DMS 273 (cell line): ENCODE measurements at regions not wholly inside any gene's neighbourhood (a gene's known extent, or its start where the extent isn't known, plus 50 kb on each side); places are given as distances from the start of the nearest gene placed in this dataset.
A peak's percentile ranks its signal among the peaks of the same experiment; 100 is the strongest.
"Not testable (repeated sequence)": the region's sequence is repeated elsewhere in the genome, so short reads cannot be mapped to it uniquely, and the experiment has no call there.

Source experiments
- DNase-seq: peaks from one replicate; lab custom pipeline; 2025; ENCODE audit not compliant: unreplicated experiment; lab: John Stamatoyannopoulos, UW

- DNase-seq: no peak
These were observed 561.1 kb upstream of the SMIM31 start for GRCh38 chr4:164192844-164193243.

- DNase-seq: no peak
These were observed 560.3 kb upstream of the SMIM31 start for GRCh38 chr4:164193676-164194075.

- no peak for DNase-seq
These were observed 556.4 kb upstream of the SMIM31 start for GRCh38 chr4:164197556-164197955.

- DNase-seq: no peak
These were observed 550.5 kb upstream of the SMIM31 start for GRCh38 chr4:164203476-164203875.

DNA sequence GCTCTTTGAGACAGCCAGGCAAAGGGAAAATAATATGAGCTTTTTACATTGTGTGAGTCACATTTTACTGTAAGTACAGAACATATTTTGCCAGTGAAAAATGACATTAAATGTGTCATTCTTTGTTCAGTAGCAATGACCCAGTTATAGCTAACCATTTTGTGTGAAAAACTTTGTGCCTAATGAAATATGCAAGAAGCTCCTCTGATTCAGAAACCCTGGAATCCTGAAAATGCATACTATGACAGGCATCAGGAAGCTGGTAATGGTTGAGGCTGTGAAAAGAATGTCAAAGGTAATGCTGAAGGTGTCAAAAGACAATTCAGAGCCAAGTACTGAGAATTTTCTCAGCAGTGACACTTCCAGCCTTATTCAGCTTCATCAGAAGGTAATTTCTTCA, 549.5 kb upstream of the SMIM31 start:
- DNase-seq: no peak

DNA sequence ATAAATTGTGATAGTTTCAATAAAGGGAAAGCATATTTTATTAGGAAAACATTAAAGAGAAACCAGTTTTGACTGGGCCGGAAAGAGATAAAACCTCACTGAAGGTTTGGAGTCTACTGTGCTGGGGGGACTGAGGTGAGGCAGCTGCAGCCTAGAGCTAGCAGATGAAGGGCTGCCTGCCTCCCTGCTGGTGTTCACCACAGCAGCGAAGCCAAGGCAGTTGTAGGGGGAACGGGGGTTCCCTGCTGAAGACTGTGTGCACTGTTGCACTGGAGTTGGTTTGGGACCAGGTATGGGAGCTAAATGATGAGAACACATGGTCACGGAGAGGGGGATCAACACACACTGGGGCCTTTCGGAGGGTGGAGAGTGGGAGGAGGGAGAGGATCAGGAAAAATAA, 546.5 kb upstream of the SMIM31 start:
- DNase-seq: no peak

GRCh38 chr4:164210377-164210776, 543.6 kb upstream of the SMIM31 start:
- no peak for DNase-seq

- DNase-seq: no peak
These were observed 541.8 kb upstream of the SMIM31 start for GRCh38 chr4:164212134-164212533.

GRCh38 chr4:164212714-164213113, 541.2 kb upstream of the SMIM31 start:
- DNase-seq: no peak

GRCh38 chr4:164215113-164215741, 538.7 kb upstream of the SMIM31 start:
- DNase-seq: peak; percentile 3

DNA sequence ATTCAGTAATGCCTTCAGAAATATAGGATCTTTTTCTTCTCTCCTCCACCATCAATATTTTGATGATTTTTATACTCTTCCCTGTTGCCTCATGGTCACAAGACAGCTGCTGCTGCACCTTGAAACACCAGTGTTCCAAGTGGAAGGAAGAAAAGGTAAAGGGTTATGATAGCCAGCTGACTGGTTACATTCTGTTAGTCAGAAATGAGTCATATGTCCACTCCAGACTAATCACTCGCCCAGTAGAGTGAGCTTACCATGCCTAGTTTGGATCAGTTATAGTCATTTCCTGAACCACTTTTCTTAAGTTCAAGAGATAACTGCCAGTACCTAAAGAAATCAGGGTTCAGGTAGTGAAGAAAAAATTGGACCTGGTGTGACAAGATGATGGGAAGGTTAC, 532.3 kb upstream of the SMIM31 start:
- DNase-seq: no peak

DNA sequence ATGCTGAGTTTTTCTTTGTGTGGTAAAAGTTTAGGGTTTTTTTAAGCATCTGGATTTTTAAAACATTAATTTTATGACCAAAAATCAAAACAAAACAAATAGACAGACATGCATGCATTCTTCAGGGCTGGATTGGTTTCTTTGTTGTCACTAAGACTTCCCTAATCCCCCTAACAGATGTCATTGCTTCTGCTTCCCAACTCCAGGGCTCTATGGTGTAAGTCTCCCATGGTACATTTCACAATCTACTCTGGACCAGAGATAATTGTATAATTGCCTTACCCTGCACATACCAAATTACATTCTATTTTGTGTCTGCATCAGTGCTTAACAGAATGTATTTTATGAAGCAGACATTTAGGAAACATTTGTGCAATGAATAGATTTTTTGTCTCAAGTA, 529.1 kb upstream of the SMIM31 start:
- DNase-seq: no peak

DNA sequence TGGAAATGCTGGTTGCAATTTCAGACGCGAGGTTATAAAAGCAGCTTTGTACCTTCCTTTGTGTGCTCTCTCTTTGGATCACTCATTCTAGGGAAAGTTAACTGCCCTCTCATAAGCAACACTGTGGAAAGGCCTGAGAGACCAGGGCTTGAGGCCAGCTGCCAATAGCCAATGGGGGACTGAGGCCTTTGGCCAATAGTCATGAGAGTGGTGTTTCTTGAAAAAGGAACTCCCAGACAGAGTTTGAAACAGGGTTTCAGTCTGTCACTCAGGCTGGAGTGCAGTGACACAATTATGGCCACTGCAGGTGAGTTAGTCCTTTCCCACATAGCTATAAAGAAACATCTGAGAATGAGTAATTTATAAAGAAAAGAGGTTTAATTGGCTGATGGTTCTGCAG, 524.7 kb upstream of the SMIM31 start:
- no peak for DNase-seq

DNA sequence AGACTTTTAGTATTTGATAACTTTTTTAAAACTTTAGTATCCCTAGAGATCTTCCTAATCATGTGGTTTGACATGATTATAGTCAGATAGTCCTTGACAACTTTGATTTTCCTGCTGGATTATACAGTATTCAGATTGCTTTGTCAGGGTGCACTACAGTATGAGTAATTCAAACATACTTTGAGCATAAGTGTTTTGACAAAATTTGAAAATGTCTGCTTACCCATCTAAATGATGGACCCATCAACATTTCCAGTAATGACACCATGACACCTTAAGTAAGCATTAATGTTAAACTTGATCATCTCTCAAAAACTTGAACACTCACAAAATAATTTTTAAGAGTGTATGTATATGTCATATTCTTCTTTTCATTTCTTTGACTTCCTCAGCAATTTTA, 514.5 kb upstream of the SMIM31 start:
- DNase-seq: no peak

DNA sequence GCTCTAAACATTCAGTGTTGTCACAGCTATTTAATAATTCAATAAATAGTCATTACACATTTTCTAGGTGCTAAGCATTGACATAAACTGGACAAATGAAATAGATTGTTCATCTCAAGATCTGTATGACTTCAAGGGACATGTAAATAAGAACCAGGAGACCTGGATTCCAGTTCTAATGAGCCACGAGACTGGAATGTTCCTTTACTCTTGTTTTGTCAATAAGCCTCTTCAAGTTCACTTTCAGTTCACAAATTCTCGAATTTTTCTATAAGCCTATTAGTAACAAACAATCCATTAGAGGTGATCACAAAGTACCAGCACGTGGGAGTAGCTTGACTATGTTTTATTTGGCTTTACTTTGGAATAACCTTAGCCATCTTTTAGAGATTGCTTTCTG, 514.0 kb upstream of the SMIM31 start:
- no peak for DNase-seq

DNA sequence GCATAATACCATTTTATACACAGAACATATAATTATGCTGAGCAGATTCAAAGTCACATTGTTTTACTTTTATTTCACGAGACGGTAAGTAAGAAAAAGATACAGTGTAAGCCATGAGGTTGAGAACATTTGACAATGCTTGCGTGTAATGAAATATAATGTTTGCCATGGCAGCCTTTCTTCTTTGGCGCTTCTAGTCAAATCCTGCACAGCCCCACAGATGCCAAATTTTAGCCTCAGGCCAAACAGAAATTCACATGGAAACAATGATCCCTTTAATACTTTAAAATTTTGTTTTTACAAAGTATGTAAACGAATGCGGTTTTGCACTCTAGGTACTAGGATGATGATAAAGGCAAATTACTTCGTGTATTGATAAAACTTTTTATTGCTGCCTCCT, 502.7 kb upstream of the SMIM31 start:
- DNase-seq: no peak

- no peak for DNase-seq
These were observed 501.6 kb upstream of the SMIM31 start for GRCh38 chr4:164252286-164252685.

- DNase-seq: no peak
These were observed 492.1 kb upstream of the SMIM31 start for GRCh38 chr4:164261831-164262230.

DNA sequence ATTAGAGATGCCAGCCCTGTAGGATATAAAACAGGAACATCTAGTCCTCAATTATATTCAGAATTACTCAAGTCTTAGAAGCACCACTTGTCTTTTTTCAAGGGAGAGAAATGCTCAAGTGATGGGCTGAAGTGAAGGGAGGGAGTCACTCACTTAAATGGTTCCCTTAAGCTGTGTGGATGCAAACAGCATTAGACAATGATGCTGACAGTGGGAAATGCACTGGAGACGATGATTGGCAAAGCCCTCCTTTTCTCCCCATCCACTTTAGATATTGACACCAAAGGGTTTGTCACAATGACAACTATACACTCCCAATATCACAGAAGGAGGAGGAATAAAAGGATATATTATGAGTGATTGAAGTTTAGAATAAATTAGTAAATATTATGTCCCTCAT, 491.4 kb upstream of the SMIM31 start:
- DNase-seq: not testable (repeated sequence)

DNA sequence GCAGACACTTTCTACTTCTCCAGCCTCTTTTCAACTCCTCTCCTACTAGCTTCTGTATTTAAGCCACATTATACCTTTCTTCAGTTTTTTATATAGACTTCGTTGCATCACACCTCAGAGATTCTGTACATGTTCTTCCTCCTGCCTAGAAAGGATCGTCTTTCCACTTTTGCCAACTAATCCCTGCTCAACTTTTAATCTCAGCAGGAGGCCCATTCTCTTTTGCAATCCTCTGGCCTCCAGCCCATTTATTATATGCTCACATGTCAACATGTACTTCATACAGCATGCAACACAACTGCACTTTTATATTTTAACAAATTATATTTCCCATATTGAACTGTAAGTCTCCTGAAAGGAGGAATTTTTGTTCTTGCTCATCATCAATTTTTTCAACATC, 476.5 kb upstream of the SMIM31 start:
- not testable (repeated sequence) for DNase-seq

DNA sequence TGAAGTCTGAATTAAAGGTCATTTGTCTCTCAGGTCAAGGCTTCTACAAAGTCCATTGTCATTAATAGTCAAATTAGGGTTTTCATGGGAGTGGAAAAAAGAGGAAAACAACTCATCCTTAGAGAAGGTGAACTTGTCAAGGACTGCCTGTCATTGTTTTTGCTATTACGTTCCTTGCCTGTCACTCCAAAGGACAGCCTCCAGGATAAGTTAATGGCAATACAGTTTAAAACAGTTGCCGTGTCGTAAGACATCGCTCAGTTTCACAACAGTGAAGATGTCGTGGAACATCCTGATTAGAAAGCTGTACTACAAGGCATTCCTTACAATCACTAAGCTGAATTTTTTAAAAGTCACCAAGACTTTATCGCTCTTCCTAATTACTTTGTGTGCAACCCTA, 466.8 kb upstream of the SMIM31 start:
- DNase-seq: no peak

GRCh38 chr4:164288578-164288977, 465.4 kb upstream of the SMIM31 start:
- DNase-seq: no peak

DNA sequence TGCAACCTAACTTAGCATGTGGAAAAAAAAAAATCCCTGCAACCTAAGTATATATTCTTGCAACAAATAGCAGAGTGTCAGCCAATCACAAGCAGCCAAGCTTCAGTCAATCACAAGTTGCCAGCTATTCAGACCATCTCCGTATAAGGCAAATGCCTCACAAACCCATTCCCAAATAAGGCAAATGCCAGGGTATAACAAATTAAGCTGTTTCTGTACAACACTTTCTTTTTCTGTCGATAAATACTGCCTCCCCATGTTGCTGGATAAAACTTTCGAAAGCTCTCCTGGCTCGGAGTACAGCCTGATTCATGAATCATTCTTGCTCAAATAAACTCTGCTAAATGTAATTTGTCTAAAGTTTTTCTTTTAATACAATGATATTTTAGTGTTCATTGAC, 460.7 kb upstream of the SMIM31 start:
- no peak for DNase-seq

- DNase-seq: no peak
These were observed 460.2 kb upstream of the SMIM31 start for GRCh38 chr4:164293743-164294142.
